ENCODE measurements at regions not wholly inside any gene's neighbourhood (a gene's known extent, or its start where the extent isn't known, plus 50 kb on each side); places are given as distances from the start of the nearest gene placed in this dataset.

GRCh38 chr5:126031989-126032716, 391.1 kb upstream of the GRAMD2B start (continued):
- TF ChIP-seq MYC (IDR thresholded peaks at IDR 0.05; ENCODE audit: insufficient read depth, insufficient read length, insufficient replicate concordance, low read length, severe bottlenecking), result no peak
- TF ChIP-seq ZNF622 (IDR thresholded peaks at IDR 0.05), result no peak
- TF ChIP-seq ZBED1 (IDR thresholded peaks at IDR 0.05; ENCODE audit: borderline replicate concordance), result no peak

DNA sequence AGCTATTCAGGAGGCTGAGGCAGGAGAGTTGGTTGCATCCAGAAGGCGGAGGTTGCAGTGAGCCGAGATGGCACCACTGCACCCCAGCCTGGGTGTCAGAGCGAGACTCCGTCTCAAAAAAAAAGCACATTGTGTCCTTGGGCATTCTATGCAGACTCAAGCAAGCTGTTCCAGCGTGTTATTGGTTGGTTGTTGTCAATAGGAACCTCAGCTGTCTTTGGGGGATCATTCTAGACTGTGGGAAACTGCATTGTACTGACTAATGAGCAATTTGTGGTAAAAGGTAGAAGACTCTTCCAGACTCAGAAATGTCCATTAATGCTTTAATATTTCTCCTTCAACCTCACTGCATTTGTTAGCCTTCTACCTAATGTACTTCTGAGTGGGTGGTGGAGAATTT, 379.5 kb upstream of the GRAMD2B start:
- Histone ChIP-seq H3K9ac (ENCODE audit: control insufficient read depth, insufficient read depth, low read length) (no peak overlapping the region), H4K20me1 (ENCODE audit: control insufficient read depth, insufficient read depth) (no peaks in the 10 kb centered on the region), H3K9me3 (replicated peaks; ENCODE audit: control insufficient read depth, insufficient read depth, low read length) (no peaks in the 10 kb centered on the region), H3K27ac (ENCODE audit: control insufficient read depth, insufficient read depth) (no peak overlapping the region), H3K4me1 (ENCODE audit: control insufficient read depth, insufficient read depth, low read length) (no peaks in the 10 kb centered on the region), H3K36me3 (ENCODE audit: control insufficient read depth in 2 of 2, insufficient read depth in 2 of 2, low read length in 1 of 2) (no peaks in the 10 kb centered on the region), H2AFZ (ENCODE audit: control insufficient read depth, low read depth, low read length) (no peak overlapping the region), H3K79me2 (ENCODE audit: control insufficient read depth, insufficient read depth, low read length) (no peaks in the 10 kb centered on the region), H3K27me3 (replicated peaks in 1 of 2; ENCODE audit: control insufficient read depth in 2 of 2, insufficient read depth in 2 of 2, low read length in 1 of 2) (no peaks in the 10 kb centered on the region), H3K4me2 (ENCODE audit: control insufficient read depth, insufficient read depth) (no peak overlapping the region), H3K4me3 (no peak overlapping the region)
- no peak for FAIRE-seq
- in situ Hi-C loops (cut with MboI) (no loop called here), intact Hi-C loops (cut with micrococcal nuclease; ENCODE audit: unreplicated experiment) (no loop called here)
- ATAC-seq, result no peak
- RAD21 ChIA-PET (ENCODE audit: unreplicated experiment), result no interaction called here
- no peak for DNase-seq (ENCODE audit: low read depth, low spot score)
- no TSS peak for BruUV-seq (replicated peaks)
- SMC1A ChIA-PET (ENCODE audit: uncharacterized antibody, unreplicated experiment), result no interaction called here
- 8% methylated on average over 5 of the region's 5 CpGs for WGBS (ENCODE audit: insufficient coverage, insufficient replicate concordance, low lambda C conversion rate, missing lambda C conversion rate)
- CTCF ChIA-PET, result no interaction called here
- no peak for TF ChIP-seq TCF7 (IDR thresholded peaks at IDR 0.05; ENCODE audit: borderline replicate concordance)
- no peak for TF ChIP-seq IKZF1 (conservative IDR thresholded peaks at IDR 0.05)
- no peak for TF ChIP-seq CBX3 (IDR thresholded peaks at IDR 0.05; ENCODE audit: borderline replicate concordance, low read depth)
- no peak for TF ChIP-seq KAT2A (conservative IDR thresholded peaks at IDR 0.05; ENCODE audit: control insufficient read depth, low read depth, low read length)
- POLR2A ChIA-PET, result no interaction called here

Measured in GM12878 (cell line).